NCI-H1694 treated with DMSO at 0.1 percent for 48 hours (cell line): ENCODE measurements at regions not wholly inside any gene's neighbourhood (a gene's known extent, or its start where the extent isn't known, plus 50 kb on each side); places are given as distances from the start of the nearest gene placed in this dataset.
A peak's percentile ranks its signal among the peaks of the same experiment; 100 is the strongest.

ENCODE experiments used
- DNase-seq: peaks from one replicate; lab custom pipeline; 2025; lab: John Stamatoyannopoulos, UW

DNA sequence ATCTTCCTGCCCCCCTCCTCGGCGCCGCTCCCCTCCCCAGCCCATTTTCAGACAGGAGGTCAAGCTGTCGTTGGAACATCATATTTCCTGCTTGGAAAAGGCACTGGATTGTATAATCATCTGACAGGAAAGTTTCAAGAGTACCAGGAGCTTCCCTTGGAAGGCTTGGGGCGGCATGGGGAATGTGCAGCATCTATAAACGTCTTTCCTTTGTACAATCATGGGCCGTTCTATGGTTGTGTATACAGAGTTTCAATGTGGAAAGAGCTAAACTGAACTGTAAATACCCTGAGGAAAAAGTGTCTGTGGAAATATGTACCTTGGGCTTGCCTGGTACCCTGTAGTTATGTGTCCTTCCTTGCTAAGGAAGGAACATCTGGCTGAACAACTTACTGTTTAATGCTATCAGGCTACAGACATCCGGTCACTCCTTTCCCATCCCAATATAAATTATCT, 368.1 kb upstream of the ADGRL2 start:
- no peak for DNase-seq

- DNase-seq = no peak
These were observed 368.7 kb upstream of the ADGRL2 start for GRCh38 chr1:81432059-81432458.

GRCh38 chr1:81431624-81432000, 369.1 kb upstream of the ADGRL2 start:
- DNase-seq = no peak

GRCh38 chr1:81430955-81431623, 369.6 kb upstream of the ADGRL2 start:
- DNase-seq = no peak

DNA sequence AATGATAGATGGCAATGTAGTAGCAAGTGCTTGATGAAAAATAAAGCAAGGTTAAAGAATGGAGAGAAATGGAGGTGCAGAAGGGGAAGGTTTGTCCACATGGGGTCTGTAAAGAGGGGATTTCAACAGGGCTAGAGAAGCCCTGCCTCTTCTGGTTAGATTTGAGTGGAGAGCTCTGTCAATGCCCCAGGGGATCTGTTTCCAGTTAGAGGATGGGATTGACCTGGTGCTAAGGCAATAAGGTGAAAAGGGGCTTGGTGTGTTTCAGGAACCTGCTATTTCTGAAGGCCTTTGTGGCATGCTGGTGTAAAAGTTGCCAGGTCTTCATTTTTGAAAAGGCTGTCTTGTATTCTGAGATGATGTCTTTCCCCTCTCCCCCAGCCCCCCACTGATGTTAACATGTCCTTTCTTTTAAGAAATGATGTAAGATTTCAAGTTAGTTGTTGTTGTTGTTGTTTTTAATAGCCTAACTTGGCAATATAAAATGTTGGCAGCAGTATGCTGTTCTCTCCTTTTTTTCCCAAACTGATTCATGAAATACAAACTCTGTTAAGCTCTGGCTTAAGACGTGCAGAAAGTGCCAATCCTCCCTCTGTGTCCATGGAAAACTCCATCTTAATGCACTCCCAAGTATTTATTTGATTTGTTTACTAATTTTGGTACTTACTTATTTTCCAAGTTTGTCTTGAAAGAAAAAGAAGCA, 370.3 kb upstream of the ADGRL2 start:
- DNase-seq = no peak

DNA sequence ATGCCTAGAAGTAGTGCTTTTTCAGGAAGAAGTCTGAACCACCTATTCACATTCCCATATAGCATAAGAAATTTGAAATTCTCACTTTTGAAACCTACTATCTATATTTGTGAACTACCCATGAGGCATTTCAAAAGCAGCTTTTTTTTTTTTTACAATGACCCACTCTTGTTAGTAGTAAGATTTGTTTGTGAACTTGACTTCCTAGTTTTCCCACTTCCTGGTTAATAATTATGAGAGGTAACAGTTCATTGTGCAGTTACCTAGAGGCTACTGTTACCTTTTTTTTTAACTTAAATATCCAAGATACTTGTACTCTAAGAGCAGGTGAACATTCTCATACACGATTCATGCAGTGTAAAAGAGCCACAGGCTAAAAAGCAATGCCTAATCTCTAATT, 371.7 kb upstream of the ADGRL2 start:
- no peak for DNase-seq

- no peak for DNase-seq
These were observed 375.9 kb upstream of the ADGRL2 start for GRCh38 chr1:81424816-81425215.

DNA sequence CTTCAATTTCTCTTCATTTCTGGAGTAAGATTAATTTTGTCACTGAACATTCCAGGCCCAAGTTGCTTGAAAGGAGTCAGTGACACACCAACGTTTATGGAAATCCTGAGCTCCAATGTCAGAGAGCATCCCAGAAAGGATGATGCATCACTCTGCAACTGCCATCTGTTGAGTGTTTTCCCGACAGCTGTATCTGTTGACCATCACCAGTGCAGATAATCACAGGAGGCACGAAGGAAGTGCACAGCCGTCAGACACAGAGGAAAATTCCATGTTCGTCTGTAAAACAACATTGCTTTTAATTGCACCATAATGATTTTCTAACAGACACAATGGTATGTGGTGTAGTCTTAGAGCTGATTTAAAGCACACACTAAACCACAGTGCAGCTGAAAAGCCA, 376.7 kb upstream of the ADGRL2 start:
- DNase-seq = peak; percentile 57

GRCh38 chr1:81420760-81421159, 380.0 kb upstream of the ADGRL2 start:
- DNase-seq = no peak

GRCh38 chr1:81414488-81415015, 386.2 kb upstream of the ADGRL2 start:
- no peak for DNase-seq

DNA sequence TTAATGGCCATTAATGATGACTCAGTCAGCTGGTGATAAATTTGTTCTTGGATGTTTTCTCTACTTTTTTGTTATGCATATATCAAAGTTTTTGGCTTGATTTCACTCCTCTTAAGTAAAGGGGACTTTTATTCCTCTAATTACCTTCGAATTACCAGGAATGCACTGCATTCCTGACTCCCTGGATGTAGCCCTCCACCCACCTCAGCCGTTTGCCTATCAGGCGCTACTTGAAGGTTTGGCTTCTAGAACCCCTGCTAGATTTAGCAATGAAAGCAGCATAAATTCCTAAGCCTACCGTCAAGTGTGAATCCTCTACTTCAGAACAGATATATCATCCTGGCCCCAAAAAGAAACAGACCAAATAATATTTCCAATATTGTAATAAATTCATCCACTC, 387.8 kb upstream of the ADGRL2 start:
- DNase-seq = no peak

DNA sequence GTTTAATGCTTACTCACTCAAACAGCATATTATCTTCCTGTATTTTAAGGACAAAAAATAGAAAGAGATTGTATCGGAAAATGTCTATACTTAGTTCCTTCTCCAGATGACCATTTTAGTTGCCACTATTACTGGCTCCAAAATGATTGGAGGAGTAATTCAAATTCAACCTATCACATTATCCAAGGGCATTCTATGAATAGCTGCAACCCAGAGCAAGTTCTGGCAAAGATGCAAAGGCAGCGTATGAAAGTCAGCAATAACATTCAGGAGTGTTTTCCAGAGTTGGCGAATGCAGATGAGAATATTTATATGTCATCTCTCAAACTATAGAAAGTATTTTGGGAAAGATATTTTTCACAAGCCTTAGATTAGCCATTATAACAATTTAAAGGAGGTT, 389.8 kb upstream of the ADGRL2 start:
- no peak for DNase-seq

- no peak for DNase-seq
These were observed 390.4 kb upstream of the ADGRL2 start for GRCh38 chr1:81410351-81410750.

DNA sequence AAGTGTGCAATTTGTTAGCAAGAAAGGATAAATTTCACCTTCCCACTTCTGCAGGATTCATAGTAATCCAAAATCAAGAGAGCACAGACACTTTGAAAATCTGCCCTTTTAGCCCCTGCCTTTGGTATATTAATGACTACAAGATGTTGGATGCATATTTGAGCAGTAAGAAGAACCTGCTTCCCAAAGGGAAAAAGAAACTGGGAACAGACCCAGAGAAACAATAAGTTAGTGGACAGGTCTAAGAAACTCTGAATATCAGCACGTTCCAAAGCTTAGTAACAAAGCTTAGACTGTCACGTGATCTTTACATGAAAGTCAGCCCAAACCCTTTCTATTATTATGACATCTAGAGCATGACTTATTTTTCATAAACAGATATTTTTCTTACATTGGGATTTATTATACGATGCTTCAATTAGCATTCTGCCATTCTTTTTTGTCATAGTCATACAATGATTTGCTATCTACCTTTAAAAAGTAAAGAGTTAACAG, 390.9 kb upstream of the ADGRL2 start:
- DNase-seq = no peak

DNA sequence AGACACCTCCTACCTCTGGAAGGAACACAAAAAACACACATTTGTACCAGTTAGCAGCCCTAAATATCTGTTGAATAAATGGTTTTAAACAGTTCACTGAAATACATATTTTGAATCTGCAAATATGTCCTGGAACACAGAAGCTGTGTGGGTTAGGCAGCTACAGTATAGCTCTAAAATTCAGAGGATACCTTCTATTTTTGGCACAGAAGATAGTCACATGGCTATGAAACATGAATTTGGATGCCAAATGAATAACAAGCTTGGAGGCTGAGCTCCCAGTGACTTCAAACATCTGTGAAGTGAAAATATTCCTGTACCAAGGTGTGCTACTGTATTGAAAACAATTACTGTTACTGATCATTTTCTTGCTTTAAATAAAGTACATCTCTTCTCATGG, 391.5 kb upstream of the ADGRL2 start:
- no peak for DNase-seq

DNA sequence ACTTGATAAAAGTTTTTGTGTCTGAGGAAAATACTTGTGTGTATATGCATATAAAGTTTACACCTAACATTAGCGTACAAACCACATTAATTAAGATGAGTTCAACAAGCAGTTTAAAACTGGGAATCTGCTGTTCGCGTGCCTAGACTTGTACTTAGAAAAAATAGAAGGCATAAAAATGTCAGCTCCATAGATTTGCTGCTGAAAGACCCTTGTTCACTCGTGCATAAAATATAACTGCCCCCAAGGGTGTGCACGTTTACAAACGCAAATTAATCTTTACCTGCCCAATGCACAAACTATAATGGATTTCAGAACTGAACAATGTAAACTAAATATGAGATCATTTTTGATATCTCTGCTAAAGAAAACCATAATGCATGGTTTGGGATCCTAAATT, 392.3 kb upstream of the ADGRL2 start:
- DNase-seq = no peak

DNA sequence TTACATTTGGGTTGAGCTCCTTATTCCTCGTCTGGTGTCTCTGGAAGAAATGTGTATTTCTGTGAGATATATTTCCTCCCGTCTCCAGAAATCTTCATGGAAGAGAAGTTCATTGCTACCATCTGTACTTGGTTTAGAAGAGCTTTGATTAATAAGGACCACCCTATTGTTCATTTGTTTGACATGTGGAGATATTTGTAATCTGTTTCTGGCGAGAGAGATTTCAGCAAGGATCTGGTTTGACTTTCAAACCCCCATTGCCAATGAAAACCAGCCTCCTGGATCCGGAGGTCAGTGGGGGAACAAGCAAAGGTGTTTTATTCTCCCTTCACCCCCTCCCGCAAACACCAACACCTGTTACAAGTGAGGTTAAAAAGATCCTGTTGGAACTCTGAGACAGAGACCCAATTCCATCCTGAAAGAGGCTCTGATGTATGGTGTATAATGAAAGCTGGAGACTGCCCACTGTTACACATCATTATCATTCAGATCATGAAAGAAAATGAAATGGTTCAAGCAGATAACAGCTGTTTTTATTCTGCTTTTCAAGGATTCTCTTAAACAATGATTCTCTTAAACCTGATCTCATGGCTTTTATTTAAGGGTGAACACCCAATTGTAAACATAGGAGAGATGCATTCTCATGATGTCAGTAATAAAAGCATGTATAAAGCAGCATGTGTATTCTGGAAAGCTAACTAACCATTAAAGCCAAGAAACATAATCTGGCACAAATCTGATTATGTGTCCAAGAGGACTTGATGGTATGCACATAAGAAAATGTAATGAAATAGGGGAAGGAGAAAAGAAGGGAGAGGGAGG, 393.5 kb upstream of the ADGRL2 start:
- no peak for DNase-seq

GRCh38 chr1:81406292-81406999, 394.3 kb upstream of the ADGRL2 start:
- no peak for DNase-seq

GRCh38 chr1:81398041-81398440, 402.7 kb upstream of the ADGRL2 start:
- DNase-seq = no peak

GRCh38 chr1:81392526-81393226, 408.1 kb upstream of the ADGRL2 start:
- DNase-seq = no peak

- no peak for DNase-seq
These were observed 409.5 kb upstream of the ADGRL2 start for GRCh38 chr1:81391125-81391828.
